ENCODE measurements at regions not wholly inside any gene's neighbourhood (a gene's known extent, or its start where the extent isn't known, plus 50 kb on each side); places are given as distances from the start of the nearest gene placed in this dataset.

- no peaks in the 10 kb centered on the region for H3K4me1 ChIP-seq (ENCODE audit: insufficient read depth, low read length)
- H3K4me3 ChIP-seq (ENCODE audit: low read length): no peak overlapping the region
- Mint-ChIP-seq H3K9me3 (no peaks in the 10 kb centered on the region), H3K4me1 (ENCODE audit: low read depth) (no peaks in the 10 kb centered on the region), H3K4me3 (no peak overlapping the region), H3K36me3 (ENCODE audit: low read depth) (peaks cover 3% of the 10 kb centered on the region), H3K27ac (no peak overlapping the region), H3K27me3 (no peaks in the 10 kb centered on the region)
- ATAC-seq (ENCODE audit: poor library complexity) (no peak), DNase-seq (no peak)
- H3K27ac ChIP-seq (ENCODE audit: low read depth in 1 of 2, low read length in 2 of 2): no peak overlapping the region
- peaks cover 0 to 6% of the 10 kb centered on the region in 2 experiments for H3K9me3 ChIP-seq (ENCODE audit: control insufficient read depth in 1 of 2, insufficient read depth in 1 of 2, low read length in 2 of 2)
- ChIA-PET POLR2A (no interaction called here), CTCF (no interaction called here)
- H3K36me3 ChIP-seq (ENCODE audit: insufficient read depth, low read length): no peaks in the 10 kb centered on the region
- no peak for TF ChIP-seq CTCF (IDR thresholded peaks at IDR 0.05)
- intact Hi-C loops (cut with DNase I, micrococcal nuclease): no loop called here
- no peaks in the 10 kb centered on the region for H3K27me3 ChIP-seq (ENCODE audit: control insufficient read depth in 1 of 2, insufficient read depth in 2 of 2, low read length in 2 of 2)
These were observed 117.3 kb upstream of the PLET1 start for GRCh38 chr11:112377946-112378345.

DNA sequence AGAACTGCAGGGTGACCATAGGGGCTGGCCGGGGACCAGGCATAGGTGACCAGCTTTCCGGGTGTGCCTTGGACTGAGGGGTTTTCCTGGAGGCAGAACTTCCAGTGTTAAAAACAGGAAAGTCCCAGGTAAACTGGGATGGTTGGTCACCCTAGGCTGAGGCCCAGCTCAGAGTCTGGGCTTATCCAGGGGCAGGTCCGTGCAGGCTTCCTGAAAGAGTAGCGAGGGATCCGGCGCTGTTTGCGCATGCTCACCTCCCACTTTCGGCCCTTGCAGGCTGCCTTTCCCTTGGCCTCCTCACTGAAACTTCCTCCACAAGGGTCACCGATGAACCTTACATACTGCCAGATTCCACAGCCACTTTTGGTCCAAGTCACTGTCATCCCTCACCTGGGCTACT is 119.8 kb upstream of the PLET1 start:
- no peaks in the 10 kb centered on the region for H3K36me3 ChIP-seq (ENCODE audit: insufficient read depth, low read length)
- ChIA-PET POLR2A (no interaction called here), CTCF (no interaction called here)
- no peaks in the 10 kb centered on the region for H3K4me1 Mint-ChIP-seq (ENCODE audit: low read depth)
- peaks cover 0 to 6% of the 10 kb centered on the region in 2 experiments for H3K9me3 ChIP-seq (ENCODE audit: control insufficient read depth in 1 of 2, insufficient read depth in 1 of 2, low read length in 2 of 2)
- no peak overlapping the region for H3K27ac ChIP-seq (ENCODE audit: low read depth in 1 of 2, low read length in 2 of 2)
- no peak overlapping the region for H3K27ac Mint-ChIP-seq
- ATAC-seq (ENCODE audit: poor library complexity) (no peak), DNase-seq (no peak)
- no peaks in the 10 kb centered on the region for H3K36me3 Mint-ChIP-seq (ENCODE audit: low read depth)
- intact Hi-C loops (cut with DNase I, micrococcal nuclease): no loop called here
- peaks cover 2% of the 10 kb centered on the region for H3K9me3 Mint-ChIP-seq
- TF ChIP-seq CTCF (IDR thresholded peaks at IDR 0.05): no peak
- no peaks in the 10 kb centered on the region for H3K4me1 ChIP-seq (ENCODE audit: insufficient read depth, low read length)
- H3K27me3 ChIP-seq (ENCODE audit: control insufficient read depth in 1 of 2, insufficient read depth in 2 of 2, low read length in 2 of 2): no peaks in the 10 kb centered on the region
- no peak overlapping the region for H3K4me3 Mint-ChIP-seq
- no peaks in the 10 kb centered on the region for H3K27me3 Mint-ChIP-seq
- no peak overlapping the region for H3K4me3 ChIP-seq (ENCODE audit: low read length)

DNA sequence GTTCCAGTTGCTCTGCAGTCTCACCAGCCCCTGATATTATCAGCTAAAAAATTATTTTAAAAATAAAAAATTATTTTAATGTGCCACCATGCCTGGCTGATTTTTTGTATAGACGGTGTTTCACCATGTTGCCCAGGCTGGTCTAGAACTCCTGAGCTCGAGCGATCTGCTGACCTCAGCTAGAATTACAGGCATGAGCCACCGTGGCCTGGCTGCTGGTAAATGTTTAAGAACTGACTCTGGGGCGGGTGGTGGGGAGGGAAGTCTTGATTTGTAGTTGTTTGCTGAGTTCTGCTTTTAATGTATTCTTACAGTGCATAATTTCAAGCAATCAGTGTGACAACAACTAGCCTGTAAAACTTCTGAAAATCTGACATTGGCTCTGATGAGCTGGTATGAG is 120.9 kb upstream of the PLET1 start:
- H3K36me3 Mint-ChIP-seq (ENCODE audit: low read depth): no peaks in the 10 kb centered on the region
- CTCF ChIA-PET: no interaction called here

More for the DNA sequence above, 120.9 kb upstream of the PLET1 start:
- H3K27me3 ChIP-seq (ENCODE audit: control insufficient read depth in 1 of 2, insufficient read depth in 2 of 2, low read length in 2 of 2): no peaks in the 10 kb centered on the region
- POLR2A ChIA-PET: no interaction called here
- H3K4me1 ChIP-seq (ENCODE audit: insufficient read depth, low read length): no peaks in the 10 kb centered on the region
- Mint-ChIP-seq H3K27me3 (no peaks in the 10 kb centered on the region), H3K27ac (no peak overlapping the region), H3K4me3 (no peak overlapping the region), H3K9me3 (peaks cover 2% of the 10 kb centered on the region), H3K4me1 (ENCODE audit: low read depth) (no peaks in the 10 kb centered on the region)
- intact Hi-C loops (cut with DNase I, micrococcal nuclease): no loop called here
- ATAC-seq (ENCODE audit: poor library complexity) (no peak), DNase-seq (no peak)
- no peak overlapping the region for H3K27ac ChIP-seq (ENCODE audit: low read depth in 1 of 2, low read length in 2 of 2)
- no peak for TF ChIP-seq CTCF (IDR thresholded peaks at IDR 0.05)
- no peaks in the 10 kb centered on the region for H3K36me3 ChIP-seq (ENCODE audit: insufficient read depth, low read length)
- peaks cover 0 to 7% of the 10 kb centered on the region in 2 experiments for H3K9me3 ChIP-seq (ENCODE audit: control insufficient read depth in 1 of 2, insufficient read depth in 1 of 2, low read length in 2 of 2)
- H3K4me3 ChIP-seq (ENCODE audit: low read length): no peak overlapping the region

Measured in CD4-positive, alpha-beta T cell (primary cell).